HG02981 (cell line): ENCODE measurements at regions not wholly inside any gene's neighbourhood (a gene's known extent, or its start where the extent isn't known, plus 50 kb on each side); places are given as distances from the start of the nearest gene placed in this dataset.
A peak's percentile ranks its signal among the peaks of the same experiment; 100 is the strongest.
"Not testable (repeated sequence)": the region's sequence is repeated elsewhere in the genome, so short reads cannot be mapped to it uniquely, and the experiment has no call there.

ENCODE experiments used
- ATAC-seq: cut with Tn5 transposase; IDR thresholded peaks from one replicate; pipeline ENCODE4 v1.9.1; 2021; ENCODE audit warnings: mild to moderate bottlenecking, moderate library complexity; ENCODE audit not compliant: unreplicated experiment

GRCh38 chr1:114270718-114271117 is 117.0 kb upstream of the SYT6 start:
- no peak for ATAC-seq

GRCh38 chr1:114270282-114270681 is 116.6 kb upstream of the SYT6 start:
- ATAC-seq = no peak

- ATAC-seq = no peak
These were observed 115.9 kb upstream of the SYT6 start for GRCh38 chr1:114269539-114269938.

GRCh38 chr1:114263343-114263742 is 109.7 kb upstream of the SYT6 start:
- peak; percentile 92 for ATAC-seq

GRCh38 chr1:114262337-114262736 is 108.7 kb upstream of the SYT6 start:
- ATAC-seq = no peak

- no peak for ATAC-seq
These were observed 107.3 kb upstream of the SYT6 start for GRCh38 chr1:114260805-114261484.

- ATAC-seq = no peak
These were observed 106.0 kb upstream of the SYT6 start for GRCh38 chr1:114259511-114260160.

- ATAC-seq = no peak
These were observed 105.0 kb upstream of the SYT6 start for GRCh38 chr1:114258633-114259032.

GRCh38 chr1:114258074-114258473 is 104.4 kb upstream of the SYT6 start:
- no peak for ATAC-seq

- no peak for ATAC-seq
These were observed 103.9 kb upstream of the SYT6 start for GRCh38 chr1:114257554-114257953.

- ATAC-seq = no peak
These were observed 100.2 kb upstream of the SYT6 start for GRCh38 chr1:114253900-114254299.

- ATAC-seq = no peak
These were observed 97.9 kb upstream of the SYT6 start for GRCh38 chr1:114251573-114251939.

- no peak for ATAC-seq
These were observed 97.3 kb upstream of the SYT6 start for GRCh38 chr1:114250683-114251572.

- ATAC-seq = no peak
These were observed 96.0 kb upstream of the SYT6 start for GRCh38 chr1:114249691-114250090.

GRCh38 chr1:114248162-114248561 is 94.5 kb upstream of the SYT6 start:
- ATAC-seq = no peak

- not testable (repeated sequence) for ATAC-seq
These were observed 89.0 kb upstream of the SYT6 start for GRCh38 chr1:114242531-114243210.

- no peak for ATAC-seq
These were observed 84.4 kb upstream of the SYT6 start for GRCh38 chr1:114238053-114238452.

GRCh38 chr1:114236517-114236916 is 82.8 kb upstream of the SYT6 start:
- ATAC-seq = no peak

- ATAC-seq = no peak
These were observed 82.3 kb upstream of the SYT6 start for GRCh38 chr1:114235960-114236359.

- ATAC-seq = no peak
These were observed 81.6 kb upstream of the SYT6 start for GRCh38 chr1:114235281-114235680.

- no peak for ATAC-seq
These were observed 80.9 kb upstream of the SYT6 start for GRCh38 chr1:114234408-114235124.
